B cell (primary cell): ENCODE measurements at regions not wholly inside any gene's neighbourhood (a gene's known extent, or its start where the extent isn't known, plus 50 kb on each side); places are given as distances from the start of the nearest gene placed in this dataset.

Experiments used
- ATAC-seq: fragments of 200-7000 bp; cut with Tn5 transposase; one replicate; pipeline ENCODE4 v1.10.0; 2021; ENCODE audit warnings: low read depth, mild to moderate bottlenecking, moderate number of reproducible peaks, moderate library complexity
- CTCF ChIA-PET: fragments of 350-600 bp; sonication (Branson Sonifier 250); formaldehyde crosslinking; loops from one replicate; lab custom pipeline; 2021; ENCODE audit warnings: antibody characterized with exemption, inconsistent platforms; lab: Charles Lee
- POLR2A ChIA-PET: fragments of 350-600 bp; sonication (Branson Sonifier 250); formaldehyde crosslinking; loops from one replicate; lab custom pipeline; 2021; ENCODE audit warnings: antibody characterized with exemption; lab: Charles Lee
- DNase-seq: peaks from one replicate; pipeline ENCODE4 v3.0.0; 2013
- H2AFZ ChIP-seq: 2 replicates; pipeline ENCODE4 v1.6.1; 2012; ENCODE audit warnings: mild to moderate bottlenecking, low read depth, low read length; ENCODE audit not compliant: insufficient read depth, poor library complexity, severe bottlenecking
- H3K27ac ChIP-seq, 2 donors: 1 replicate in 1 of 2; 2 replicates in 1 of 2; pipeline ENCODE4 v1.5.1; 2012 to 2013; ENCODE audit warnings: low read length in 2 of 2, mild to moderate bottlenecking in 2 of 2, moderate library complexity in 1 of 2
- H3K27me3 ChIP-seq, 4 experiments: fragments of 200-600 bp in 1 of 4; sonication (generic) in 1 of 4; replicated peaks in 1 of 4; 1 replicate in 2 of 4; 2 replicates in 2 of 4; pipeline versions ENCODE4 v1.6.1 to v1.7.0; 2013 to 2016; ENCODE audit warnings: low read length in 3 of 4, mild to moderate bottlenecking in 2 of 4, mixed read lengths in 1 of 4, moderate library complexity in 1 of 4; ENCODE audit not compliant: insufficient read depth in 4 of 4, control insufficient read depth in 3 of 4; ENCODE audit errors: control extremely low read depth in 1 of 4
- H3K36me3 ChIP-seq, 2 experiments: replicated peaks in 1 of 2; 1 replicate in 1 of 2; 2 replicates in 1 of 2; pipeline versions ENCODE4 v1.6.1 to v1.7.1; 2013; ENCODE audit warnings: low read length in 1 of 2; ENCODE audit not compliant: insufficient read depth in 2 of 2, control insufficient read depth in 1 of 2; ENCODE audit errors: control extremely low read depth in 1 of 2, extremely low read depth in 1 of 2
- H3K4me1 ChIP-seq, 2 donors: fragments of 200-600 bp in 1 of 2; sonication (generic) in 1 of 2; 1 replicate in 1 of 2; 2 replicates in 1 of 2; pipeline versions ENCODE4 v1.5.1 to v1.6.1; 2013 to 2017; ENCODE audit warnings: low read length in 2 of 2; ENCODE audit not compliant: control insufficient read depth in 2 of 2, insufficient read depth in 2 of 2
- H3K4me2 ChIP-seq: replicated peaks from 2 replicates; pipeline ENCODE3; 2012; ENCODE audit warnings: mild to moderate bottlenecking, low read depth, low read length; ENCODE audit not compliant: poor library complexity, severe bottlenecking
- H3K4me3 ChIP-seq, 5 experiments: fragments of 200-600 bp in 1 of 5; sonication (generic) in 1 of 5; 1 replicate in 3 of 5; 2 replicates in 2 of 5; pipeline versions ENCODE4 v1.5.1 to v1.7.0; 2011 to 2016; ENCODE audit warnings: low read length in 4 of 5, mild to moderate bottlenecking in 4 of 5, low read depth in 2 of 5, control low read depth in 1 of 5, moderate library complexity in 1 of 5; ENCODE audit not compliant: insufficient read depth in 1 of 5; ENCODE audit errors: control extremely low read depth in 1 of 5, extremely low read depth in 1 of 5
- H3K79me2 ChIP-seq: fragments of 200-600 bp; sonication (generic); one replicate; pipeline ENCODE4 v1.6.0; 2016; ENCODE audit warnings: low read length; ENCODE audit not compliant: control insufficient read depth, insufficient read depth
- H3K9ac ChIP-seq: fragments of 200-600 bp; sonication (generic); 2 replicates; pipeline ENCODE4 v1.6.1; 2017; ENCODE audit warnings: mild to moderate bottlenecking, low read length, moderate library complexity
- H3K9me3 ChIP-seq, 3 donors: one replicate each; pipeline versions ENCODE4 v1.6.1 to v1.7.1; 2013; ENCODE audit warnings: low read length in 2 of 3; ENCODE audit not compliant: control insufficient read depth in 2 of 3, insufficient read depth in 1 of 3; ENCODE audit errors: control extremely low read depth in 1 of 3
- H4K20me1 ChIP-seq: 2 replicates; pipeline ENCODE4 v1.6.0; 2012; ENCODE audit warnings: mild to moderate bottlenecking, low read length; ENCODE audit not compliant: insufficient read depth, control insufficient read depth, poor library complexity, severe bottlenecking
- H3K27ac Mint-ChIP-seq: one replicate; pipeline ENCODE4 v1.8.0; 2021; ENCODE audit warnings: mixed read lengths
- H3K27me3 Mint-ChIP-seq: one replicate; pipeline ENCODE4 v1.8.0; 2021; ENCODE audit warnings: mixed read lengths
- H3K4me1 Mint-ChIP-seq: one replicate; pipeline ENCODE4 v1.8.0; 2021; ENCODE audit warnings: mixed read lengths
- H3K4me3 Mint-ChIP-seq: one replicate; pipeline ENCODE4 v1.8.0; 2021; ENCODE audit warnings: mixed read lengths
- H3K9me3 Mint-ChIP-seq: one replicate; pipeline ENCODE4 v1.8.0; 2022; ENCODE audit warnings: mixed read lengths; ENCODE audit not compliant: insufficient read depth
- EZH2 ChIP-seq: IDR thresholded peaks from 2 replicates; pipeline ENCODE4 v1.6.1; 2012; ENCODE audit warnings: borderline replicate concordance, low read depth, mild to moderate bottlenecking, moderate library complexity, low read length; ENCODE audit not compliant: insufficient read depth, poor library complexity, severe bottlenecking
- WGBS: methylation state at CpG from one replicate; pipeline ENCODE4 v1.1.5; 2013; ENCODE audit warnings: missing lambda C conversion rate; ENCODE audit not compliant: insufficient coverage; 5-methylcytosine and 5-hydroxymethylcytosine counted together
- intact Hi-C: fragments of 100-400 bp; cut with micrococcal nuclease; formaldehyde crosslinking; loops from one replicate; pipeline ENCODE4 v1.10.0; 2022
- TF ChIP-seq, protein P1 (sequence below): fragments of 200-600 bp; IDR thresholded peaks from one replicate; pipeline ENCODE4 v1.8.0; 2022; ENCODE audit warnings: antibody characterized with exemption, mild to moderate bottlenecking

DNA sequence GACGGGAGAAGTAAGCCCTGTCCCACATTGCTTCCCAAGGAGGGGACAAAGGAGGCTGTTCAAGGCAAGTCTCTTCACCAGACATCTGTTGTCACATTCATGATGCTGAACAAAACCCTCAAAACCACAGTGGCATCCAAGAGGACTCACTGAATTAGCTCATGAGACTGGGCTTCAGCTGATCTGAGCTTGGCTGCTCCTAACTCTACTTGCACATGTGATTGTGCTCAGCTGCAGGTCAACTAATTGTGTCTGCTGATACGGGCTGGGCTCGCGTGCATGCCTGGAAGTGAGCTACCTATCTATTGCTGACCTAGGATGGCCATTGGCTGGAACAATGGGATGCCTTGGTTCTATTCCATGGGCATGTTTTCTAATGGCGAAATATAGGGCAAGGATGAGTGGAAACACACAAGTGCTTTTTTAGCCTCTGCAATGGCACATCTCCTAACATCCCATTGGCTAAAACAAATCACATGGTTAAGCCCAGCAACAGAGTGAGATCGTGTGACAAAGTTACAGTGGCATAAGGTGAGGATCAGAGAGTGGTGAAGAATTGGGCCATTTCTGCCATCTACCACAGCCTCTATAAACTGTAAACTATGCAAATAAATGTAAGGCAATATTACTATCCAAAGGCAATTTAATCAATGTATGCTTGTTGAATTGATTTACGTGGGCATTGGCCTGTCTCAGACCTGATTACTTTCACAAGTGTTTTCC is 52.9 kb upstream of the CAPN13 start:
- 93% methylated on average over 5 of the region's 7 CpGs for WGBS
- Mint-ChIP-seq H3K9me3 (no peaks in the 10 kb centered on the region), H3K4me1 (no peaks in the 10 kb centered on the region), H3K27ac (no peak overlapping the region), H3K27me3 (peaks cover 5% of the 10 kb centered on the region), H3K4me3 (no peak overlapping the region)
- ATAC-seq = no peak
- Histone ChIP-seq H3K79me2 (no peaks in the 10 kb centered on the region), H3K27ac (no peak overlapping the region), H3K4me3 (no peak overlapping the region), H4K20me1 (no peaks in the 10 kb centered on the region), H3K9ac (no peak overlapping the region), H3K4me2 (no peak overlapping the region), H3K4me1 (no peaks in the 10 kb centered on the region), H3K9me3 (no peaks in the 10 kb centered on the region), H2AFZ (no peak overlapping the region), H3K36me3 (no peaks in the 10 kb centered on the region), H3K27me3 (no peaks in the 10 kb centered on the region)
- no peak for TF ChIP-seq EZH2
- TF ChIP-seq, protein P1, sequence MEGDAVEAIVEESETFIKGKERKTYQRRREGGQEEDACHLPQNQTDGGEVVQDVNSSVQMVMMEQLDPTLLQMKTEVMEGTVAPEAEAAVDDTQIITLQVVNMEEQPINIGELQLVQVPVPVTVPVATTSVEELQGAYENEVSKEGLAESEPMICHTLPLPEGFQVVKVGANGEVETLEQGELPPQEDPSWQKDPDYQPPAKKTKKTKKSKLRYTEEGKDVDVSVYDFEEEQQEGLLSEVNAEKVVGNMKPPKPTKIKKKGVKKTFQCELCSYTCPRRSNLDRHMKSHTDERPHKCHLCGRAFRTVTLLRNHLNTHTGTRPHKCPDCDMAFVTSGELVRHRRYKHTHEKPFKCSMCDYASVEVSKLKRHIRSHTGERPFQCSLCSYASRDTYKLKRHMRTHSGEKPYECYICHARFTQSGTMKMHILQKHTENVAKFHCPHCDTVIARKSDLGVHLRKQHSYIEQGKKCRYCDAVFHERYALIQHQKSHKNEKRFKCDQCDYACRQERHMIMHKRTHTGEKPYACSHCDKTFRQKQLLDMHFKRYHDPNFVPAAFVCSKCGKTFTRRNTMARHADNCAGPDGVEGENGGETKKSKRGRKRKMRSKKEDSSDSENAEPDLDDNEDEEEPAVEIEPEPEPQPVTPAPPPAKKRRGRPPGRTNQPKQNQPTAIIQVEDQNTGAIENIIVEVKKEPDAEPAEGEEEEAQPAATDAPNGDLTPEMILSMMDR = no peak
- intact Hi-C loops = no loop called here
- ChIA-PET POLR2A (no interaction called here), CTCF (interaction anchor here (1.1 to 7.8 kb wide), 5 partner anchors 10 to 473 kb away, joined by 3 to 157 read pairs (median 37); no protein-coding TSS in a partner anchor)
- no peak for DNase-seq
